WTC11 (cell line): ENCODE measurements at regions not wholly inside any gene's neighbourhood (a gene's known extent, or its start where the extent isn't known, plus 50 kb on each side); places are given as distances from the start of the nearest gene placed in this dataset.
"Not testable (repeated sequence)": the region's sequence is repeated elsewhere in the genome, so short reads cannot be mapped to it uniquely, and the experiment has no call there.

Experiments used
- ELF4 ChIP-seq: sonication (generic); formaldehyde crosslinking; IDR thresholded peaks from 2 replicates; pipeline ENCODE4 v1.8.1; 2022; ENCODE audit warnings: low read depth, mild to moderate bottlenecking, moderate library complexity, missing genetic modification reagents
- RELA ChIP-seq: sonication (generic); formaldehyde crosslinking; IDR thresholded peaks from 2 replicates; pipeline ENCODE4 v1.8.1; 2022; ENCODE audit warnings: missing genetic modification reagents, mild to moderate bottlenecking, borderline replicate concordance
- TEAD4 ChIP-seq: sonication (generic); formaldehyde crosslinking; IDR thresholded peaks from 2 replicates; pipeline ENCODE4 v1.8.0; 2022; ENCODE audit warnings: mild to moderate bottlenecking, missing genetic modification reagents
- ZNF317 ChIP-seq: sonication (generic); formaldehyde crosslinking; IDR thresholded peaks from 2 replicates; pipeline ENCODE4 v1.8.1; 2023; ENCODE audit warnings: low read depth, mild to moderate bottlenecking, moderate library complexity, missing genetic modification reagents, borderline replicate concordance
- TF ChIP-seq, protein P1 (sequence below): fragments of 200-600 bp; IDR thresholded peaks from 2 replicates; pipeline ENCODE4 v1.8.0; 2022; ENCODE audit warnings: antibody characterized with exemption
- TF ChIP-seq, protein P2 (sequence below): sonication (generic); formaldehyde crosslinking; IDR thresholded peaks from 2 replicates; pipeline ENCODE4 v1.8.1; 2022; ENCODE audit warnings: low read depth, missing genetic modification reagents, borderline replicate concordance
- TF ChIP-seq, protein P3 (sequence below): sonication (generic); formaldehyde crosslinking; conservative IDR thresholded peaks from 2 replicates; pipeline ENCODE4 v1.8.1; 2023; ENCODE audit warnings: mild to moderate bottlenecking, low read depth, missing genetic modification reagents, moderate library complexity
- TF ChIP-seq, protein P4 (sequence below): sonication (generic); formaldehyde crosslinking; IDR thresholded peaks from 2 replicates; pipeline ENCODE4 v1.8.1; 2023; ENCODE audit warnings: mild to moderate bottlenecking, missing genetic modification reagents, moderate library complexity
- TF ChIP-seq, protein P5 (sequence below): sonication (generic); formaldehyde crosslinking; IDR thresholded peaks from 2 replicates; pipeline ENCODE4 v1.8.0; 2023; ENCODE audit warnings: missing genetic modification reagents

DNA sequence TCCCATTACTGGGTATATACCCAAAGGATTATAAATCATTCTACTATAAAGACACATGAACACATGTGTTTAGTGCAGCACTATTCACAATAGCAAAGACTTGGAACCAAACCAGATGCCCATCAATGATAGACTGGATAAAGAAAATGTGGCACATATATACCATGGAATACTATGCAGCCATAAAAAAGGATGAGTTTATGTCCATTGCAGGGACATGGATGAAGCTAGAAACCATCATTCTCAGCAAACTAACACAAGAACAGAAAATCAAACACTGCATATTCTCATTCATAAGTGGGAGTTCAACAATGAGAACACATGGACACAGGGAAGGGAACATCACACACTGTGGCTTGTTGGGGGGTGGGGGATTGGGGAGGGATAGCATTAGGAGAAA is 225.2 kb upstream of the PRDM1 start:
- TF ChIP-seq, protein P1, sequence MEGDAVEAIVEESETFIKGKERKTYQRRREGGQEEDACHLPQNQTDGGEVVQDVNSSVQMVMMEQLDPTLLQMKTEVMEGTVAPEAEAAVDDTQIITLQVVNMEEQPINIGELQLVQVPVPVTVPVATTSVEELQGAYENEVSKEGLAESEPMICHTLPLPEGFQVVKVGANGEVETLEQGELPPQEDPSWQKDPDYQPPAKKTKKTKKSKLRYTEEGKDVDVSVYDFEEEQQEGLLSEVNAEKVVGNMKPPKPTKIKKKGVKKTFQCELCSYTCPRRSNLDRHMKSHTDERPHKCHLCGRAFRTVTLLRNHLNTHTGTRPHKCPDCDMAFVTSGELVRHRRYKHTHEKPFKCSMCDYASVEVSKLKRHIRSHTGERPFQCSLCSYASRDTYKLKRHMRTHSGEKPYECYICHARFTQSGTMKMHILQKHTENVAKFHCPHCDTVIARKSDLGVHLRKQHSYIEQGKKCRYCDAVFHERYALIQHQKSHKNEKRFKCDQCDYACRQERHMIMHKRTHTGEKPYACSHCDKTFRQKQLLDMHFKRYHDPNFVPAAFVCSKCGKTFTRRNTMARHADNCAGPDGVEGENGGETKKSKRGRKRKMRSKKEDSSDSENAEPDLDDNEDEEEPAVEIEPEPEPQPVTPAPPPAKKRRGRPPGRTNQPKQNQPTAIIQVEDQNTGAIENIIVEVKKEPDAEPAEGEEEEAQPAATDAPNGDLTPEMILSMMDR: not testable (repeated sequence)
- not testable (repeated sequence) for TF ChIP-seq ELF4 (CRISPR knock-in tag); RELA (CRISPR knock-in tag); ZNF317; TEAD4
- TF ChIP-seq, protein P2, sequence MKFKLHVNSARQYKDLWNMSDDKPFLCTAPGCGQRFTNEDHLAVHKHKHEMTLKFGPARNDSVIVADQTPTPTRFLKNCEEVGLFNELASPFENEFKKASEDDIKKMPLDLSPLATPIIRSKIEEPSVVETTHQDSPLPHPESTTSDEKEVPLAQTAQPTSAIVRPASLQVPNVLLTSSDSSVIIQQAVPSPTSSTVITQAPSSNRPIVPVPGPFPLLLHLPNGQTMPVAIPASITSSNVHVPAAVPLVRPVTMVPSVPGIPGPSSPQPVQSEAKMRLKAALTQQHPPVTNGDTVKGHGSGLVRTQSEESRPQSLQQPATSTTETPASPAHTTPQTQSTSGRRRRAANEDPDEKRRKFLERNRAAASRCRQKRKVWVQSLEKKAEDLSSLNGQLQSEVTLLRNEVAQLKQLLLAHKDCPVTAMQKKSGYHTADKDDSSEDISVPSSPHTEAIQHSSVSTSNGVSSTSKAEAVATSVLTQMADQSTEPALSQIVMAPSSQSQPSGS (CRISPR knock-in tag): not testable (repeated sequence)
- TF ChIP-seq, protein P3, sequence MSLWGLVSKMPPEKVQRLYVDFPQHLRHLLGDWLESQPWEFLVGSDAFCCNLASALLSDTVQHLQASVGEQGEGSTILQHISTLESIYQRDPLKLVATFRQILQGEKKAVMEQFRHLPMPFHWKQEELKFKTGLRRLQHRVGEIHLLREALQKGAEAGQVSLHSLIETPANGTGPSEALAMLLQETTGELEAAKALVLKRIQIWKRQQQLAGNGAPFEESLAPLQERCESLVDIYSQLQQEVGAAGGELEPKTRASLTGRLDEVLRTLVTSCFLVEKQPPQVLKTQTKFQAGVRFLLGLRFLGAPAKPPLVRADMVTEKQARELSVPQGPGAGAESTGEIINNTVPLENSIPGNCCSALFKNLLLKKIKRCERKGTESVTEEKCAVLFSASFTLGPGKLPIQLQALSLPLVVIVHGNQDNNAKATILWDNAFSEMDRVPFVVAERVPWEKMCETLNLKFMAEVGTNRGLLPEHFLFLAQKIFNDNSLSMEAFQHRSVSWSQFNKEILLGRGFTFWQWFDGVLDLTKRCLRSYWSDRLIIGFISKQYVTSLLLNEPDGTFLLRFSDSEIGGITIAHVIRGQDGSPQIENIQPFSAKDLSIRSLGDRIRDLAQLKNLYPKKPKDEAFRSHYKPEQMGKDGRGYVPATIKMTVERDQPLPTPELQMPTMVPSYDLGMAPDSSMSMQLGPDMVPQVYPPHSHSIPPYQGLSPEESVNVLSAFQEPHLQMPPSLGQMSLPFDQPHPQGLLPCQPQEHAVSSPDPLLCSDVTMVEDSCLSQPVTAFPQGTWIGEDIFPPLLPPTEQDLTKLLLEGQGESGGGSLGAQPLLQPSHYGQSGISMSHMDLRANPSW (CRISPR knock-in tag): not testable (repeated sequence)
- TF ChIP-seq, protein P4, sequence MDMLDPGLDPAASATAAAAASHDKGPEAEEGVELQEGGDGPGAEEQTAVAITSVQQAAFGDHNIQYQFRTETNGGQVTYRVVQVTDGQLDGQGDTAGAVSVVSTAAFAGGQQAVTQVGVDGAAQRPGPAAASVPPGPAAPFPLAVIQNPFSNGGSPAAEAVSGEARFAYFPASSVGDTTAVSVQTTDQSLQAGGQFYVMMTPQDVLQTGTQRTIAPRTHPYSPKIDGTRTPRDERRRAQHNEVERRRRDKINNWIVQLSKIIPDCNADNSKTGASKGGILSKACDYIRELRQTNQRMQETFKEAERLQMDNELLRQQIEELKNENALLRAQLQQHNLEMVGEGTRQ (CRISPR knock-in tag): not testable (repeated sequence)
- TF ChIP-seq, protein P5, sequence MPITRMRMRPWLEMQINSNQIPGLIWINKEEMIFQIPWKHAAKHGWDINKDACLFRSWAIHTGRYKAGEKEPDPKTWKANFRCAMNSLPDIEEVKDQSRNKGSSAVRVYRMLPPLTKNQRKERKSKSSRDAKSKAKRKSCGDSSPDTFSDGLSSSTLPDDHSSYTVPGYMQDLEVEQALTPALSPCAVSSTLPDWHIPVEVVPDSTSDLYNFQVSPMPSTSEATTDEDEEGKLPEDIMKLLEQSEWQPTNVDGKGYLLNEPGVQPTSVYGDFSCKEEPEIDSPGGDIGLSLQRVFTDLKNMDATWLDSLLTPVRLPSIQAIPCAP: not testable (repeated sequence)
